Activated naive CD8-positive, alpha-beta T cell treated with anti-CD3 and anti-CD28 coated beads for 36 hours (primary cell): ENCODE measurements at regions not wholly inside any gene's neighbourhood (a gene's known extent, or its start where the extent isn't known, plus 50 kb on each side); places are given as distances from the start of the nearest gene placed in this dataset.
"Not testable (repeated sequence)": the region's sequence is repeated elsewhere in the genome, so short reads cannot be mapped to it uniquely, and the experiment has no call there.

Experiments used
- DNase-seq: peaks from one replicate; pipeline ENCODE4 v3.0.0; 2021
- H3K27ac Mint-ChIP-seq: one replicate; pipeline ENCODE4 v1.8.0; 2022; ENCODE audit warnings: mild to moderate bottlenecking, moderate library complexity, mixed read lengths
- H3K27me3 Mint-ChIP-seq: one replicate; pipeline ENCODE4 v1.8.0; 2022; ENCODE audit warnings: mild to moderate bottlenecking, mixed read lengths
- H3K36me3 Mint-ChIP-seq: one replicate; pipeline ENCODE4 v1.8.0; 2021; ENCODE audit warnings: mild to moderate bottlenecking, mixed read lengths
- H3K4me1 Mint-ChIP-seq: one replicate; pipeline ENCODE4 v1.8.0; 2021; ENCODE audit warnings: mixed read lengths
- H3K4me3 Mint-ChIP-seq: one replicate; pipeline ENCODE4 v1.8.0; 2022; ENCODE audit warnings: mild to moderate bottlenecking, moderate library complexity, mixed read lengths
- H3K9me3 Mint-ChIP-seq: one replicate; pipeline ENCODE4 v1.8.0; 2022; ENCODE audit warnings: mixed read lengths

GRCh38 chr9:16275795-16276624 is 594.5 kb downstream of the BNC2 start:
- H3K27ac Mint-ChIP-seq, result no peak overlapping the region
- H3K27me3 Mint-ChIP-seq, result no peaks in the 10 kb centered on the region
- no peaks in the 10 kb centered on the region for H3K9me3 Mint-ChIP-seq
- no peak for DNase-seq
- no peaks in the 10 kb centered on the region for H3K36me3 Mint-ChIP-seq
- H3K4me3 Mint-ChIP-seq, result no peak overlapping the region
- H3K4me1 Mint-ChIP-seq, result no peaks in the 10 kb centered on the region

GRCh38 chr9:16276866-16277265 is 593.6 kb downstream of the BNC2 start:
- H3K36me3 Mint-ChIP-seq, result no peaks in the 10 kb centered on the region
- no peaks in the 10 kb centered on the region for H3K27me3 Mint-ChIP-seq
- no peak for DNase-seq
- H3K27ac Mint-ChIP-seq, result no peak overlapping the region
- no peaks in the 10 kb centered on the region for H3K9me3 Mint-ChIP-seq
- H3K4me1 Mint-ChIP-seq, result no peaks in the 10 kb centered on the region
- no peak overlapping the region for H3K4me3 Mint-ChIP-seq

- Mint-ChIP-seq H3K4me1 (no peaks in the 10 kb centered on the region), H3K36me3 (no peaks in the 10 kb centered on the region), H3K4me3 (no peak overlapping the region), H3K27ac (no peak overlapping the region), H3K9me3 (no peaks in the 10 kb centered on the region), H3K27me3 (no peaks in the 10 kb centered on the region)
- no peak for DNase-seq
Observed at GRCh38 chr9:16277471-16277960, 593.0 kb downstream of the BNC2 start.

GRCh38 chr9:16278326-16278999 is 592.0 kb downstream of the BNC2 start:
- no peak overlapping the region for H3K4me3 Mint-ChIP-seq
- DNase-seq, result no peak
- no peaks in the 10 kb centered on the region for H3K27me3 Mint-ChIP-seq
- H3K4me1 Mint-ChIP-seq, result no peaks in the 10 kb centered on the region
- H3K36me3 Mint-ChIP-seq, result no peaks in the 10 kb centered on the region
- peaks cover 1% of the 10 kb centered on the region for H3K9me3 Mint-ChIP-seq
- H3K27ac Mint-ChIP-seq, result no peak overlapping the region

- H3K4me3 Mint-ChIP-seq, result no peak overlapping the region
Observed at GRCh38 chr9:16281707-16282106, 588.8 kb downstream of the BNC2 start.

GRCh38 chr9:16282216-16282615 is 588.3 kb downstream of the BNC2 start:
- Mint-ChIP-seq H3K9me3 (peaks cover 1% of the 10 kb centered on the region), H3K36me3 (no peaks in the 10 kb centered on the region), H3K4me3 (no peak overlapping the region), H3K27me3 (no peaks in the 10 kb centered on the region), H3K4me1 (no peaks in the 10 kb centered on the region), H3K27ac (no peak overlapping the region)
- DNase-seq, result no peak

More at GRCh38 chr9:16281707-16282106, 588.8 kb downstream of the BNC2 start:
- Mint-ChIP-seq H3K36me3 (no peaks in the 10 kb centered on the region), H3K27me3 (no peaks in the 10 kb centered on the region), H3K9me3 (peaks cover 1% of the 10 kb centered on the region), H3K27ac (no peak overlapping the region), H3K4me1 (no peaks in the 10 kb centered on the region)
- DNase-seq, result no peak

GRCh38 chr9:16282718-16283117 is 587.8 kb downstream of the BNC2 start:
- no peak overlapping the region for H3K27ac Mint-ChIP-seq
- H3K27me3 Mint-ChIP-seq, result no peaks in the 10 kb centered on the region
- no peak overlapping the region for H3K4me3 Mint-ChIP-seq
- no peaks in the 10 kb centered on the region for H3K36me3 Mint-ChIP-seq
- DNase-seq, result no peak
- H3K4me1 Mint-ChIP-seq, result no peaks in the 10 kb centered on the region
- peaks cover 1% of the 10 kb centered on the region for H3K9me3 Mint-ChIP-seq

- peaks cover 1% of the 10 kb centered on the region for H3K9me3 Mint-ChIP-seq
- H3K36me3 Mint-ChIP-seq, result no peaks in the 10 kb centered on the region
- H3K27me3 Mint-ChIP-seq, result peaks cover 6% of the 10 kb centered on the region
- H3K4me1 Mint-ChIP-seq, result no peaks in the 10 kb centered on the region
- no peak overlapping the region for H3K4me3 Mint-ChIP-seq
- no peak overlapping the region for H3K27ac Mint-ChIP-seq
- DNase-seq, result no peak
Observed at GRCh38 chr9:16286160-16286559, 584.3 kb downstream of the BNC2 start.

- H3K4me3 Mint-ChIP-seq, result no peak overlapping the region
- H3K4me1 Mint-ChIP-seq, result no peaks in the 10 kb centered on the region
- no peak for DNase-seq
- H3K9me3 Mint-ChIP-seq, result no peaks in the 10 kb centered on the region
- peaks cover 6% of the 10 kb centered on the region for H3K27me3 Mint-ChIP-seq
- H3K27ac Mint-ChIP-seq, result no peak overlapping the region
- no peaks in the 10 kb centered on the region for H3K36me3 Mint-ChIP-seq
Observed at GRCh38 chr9:16289639-16290038, 580.8 kb downstream of the BNC2 start.

- Mint-ChIP-seq H3K4me3 (no peak overlapping the region), H3K27me3 (peaks cover 6% of the 10 kb centered on the region), H3K27ac (no peak overlapping the region), H3K9me3 (no peaks in the 10 kb centered on the region), H3K4me1 (no peaks in the 10 kb centered on the region), H3K36me3 (no peaks in the 10 kb centered on the region)
- DNase-seq, result no peak
Observed at GRCh38 chr9:16290169-16290568, 580.3 kb downstream of the BNC2 start.

GRCh38 chr9:16291921-16292320 is 578.5 kb downstream of the BNC2 start:
- no peaks in the 10 kb centered on the region for H3K4me1 Mint-ChIP-seq
- DNase-seq, result no peak
- H3K4me3 Mint-ChIP-seq, result no peak overlapping the region
- H3K27me3 Mint-ChIP-seq, result peaks cover 6% of the 10 kb centered on the region
- H3K27ac Mint-ChIP-seq, result no peak overlapping the region
- no peaks in the 10 kb centered on the region for H3K9me3 Mint-ChIP-seq
- no peaks in the 10 kb centered on the region for H3K36me3 Mint-ChIP-seq

- H3K27me3 Mint-ChIP-seq, result peaks cover 6% of the 10 kb centered on the region
- no peak overlapping the region for H3K4me3 Mint-ChIP-seq
- H3K27ac Mint-ChIP-seq, result no peak overlapping the region
- no peaks in the 10 kb centered on the region for H3K36me3 Mint-ChIP-seq
- DNase-seq, result no peak
- peaks cover 1% of the 10 kb centered on the region for H3K9me3 Mint-ChIP-seq
- no peaks in the 10 kb centered on the region for H3K4me1 Mint-ChIP-seq
Observed at GRCh38 chr9:16293610-16294009, 576.9 kb downstream of the BNC2 start.

GRCh38 chr9:16294133-16294770 is 576.2 kb downstream of the BNC2 start:
- Mint-ChIP-seq H3K4me3 (no peak overlapping the region), H3K36me3 (no peaks in the 10 kb centered on the region), H3K9me3 (peaks cover 3% of the 10 kb centered on the region), H3K4me1 (no peaks in the 10 kb centered on the region), H3K27me3 (no peaks in the 10 kb centered on the region), H3K27ac (no peak overlapping the region)
- no peak for DNase-seq

- H3K4me3 Mint-ChIP-seq, H3K27ac Mint-ChIP-seq, DNase-seq, H3K36me3 Mint-ChIP-seq, H3K4me1 Mint-ChIP-seq, H3K27me3 Mint-ChIP-seq, H3K9me3 Mint-ChIP-seq: not testable (repeated sequence)
Observed at GRCh38 chr9:16294940-16295339, 575.5 kb downstream of the BNC2 start.

GRCh38 chr9:16299368-16299767 is 571.1 kb downstream of the BNC2 start:
- H3K36me3 Mint-ChIP-seq, DNase-seq, H3K4me3 Mint-ChIP-seq, H3K27ac Mint-ChIP-seq, H3K27me3 Mint-ChIP-seq, H3K9me3 Mint-ChIP-seq, H3K4me1 Mint-ChIP-seq: not testable (repeated sequence)
